Natural killer cell (primary cell): ENCODE measurements at regions not wholly inside any gene's neighbourhood (a gene's known extent, or its start where the extent isn't known, plus 50 kb on each side); places are given as distances from the start of the nearest gene placed in this dataset.

Experiments
- ATAC-seq, 3 donors: fragments of 150-1000 bp in 2 of 3; fragments of 200-7000 bp in 1 of 3; cut with Tn5 transposase; 1 replicate in 1 of 3; 2 replicates in 2 of 3; pipeline ENCODE4 v1.10.0; 2021; ENCODE audit warnings: mild to moderate bottlenecking in 2 of 3, moderate library complexity in 2 of 3
- DNase-seq, 2 donors: peaks; one replicate each; pipeline versions ENCODE4 v3.0.0 to v3.0.0-alpha.2; 2013 to 2021; ENCODE audit warnings: mixed read lengths in 1 of 2
- H3K27ac ChIP-seq: one replicate; pipeline ENCODE4 v1.5.1; 2013; ENCODE audit warnings: mild to moderate bottlenecking, low read length
- H3K27me3 ChIP-seq: one replicate; pipeline ENCODE4 v1.6.1; 2013; ENCODE audit warnings: low read length; ENCODE audit not compliant: control insufficient read depth, insufficient read depth
- H3K36me3 ChIP-seq: one replicate; pipeline ENCODE4 v1.6.1; 2013; ENCODE audit warnings: low read length; ENCODE audit not compliant: control insufficient read depth, insufficient read depth
- H3K4me1 ChIP-seq: one replicate; pipeline ENCODE4 v1.6.1; 2013; ENCODE audit warnings: low read length; ENCODE audit not compliant: control insufficient read depth, insufficient read depth
- H3K4me3 ChIP-seq: one replicate; pipeline ENCODE4 v1.5.1; 2013; ENCODE audit warnings: low read length
- H3K9me3 ChIP-seq: one replicate; pipeline ENCODE4 v1.6.1; 2013; ENCODE audit warnings: low read length; ENCODE audit not compliant: control insufficient read depth, insufficient read depth
- H3K27ac Mint-ChIP-seq, 2 donors: one replicate each; pipeline ENCODE4 v1.8.0; 2022; ENCODE audit warnings: mild to moderate bottlenecking in 2 of 2, mixed read lengths in 2 of 2, moderate library complexity in 1 of 2
- H3K27me3 Mint-ChIP-seq, 2 donors: one replicate each; pipeline ENCODE4 v1.8.0; 2022; ENCODE audit warnings: low read depth in 2 of 2, mixed read lengths in 2 of 2
- H3K36me3 Mint-ChIP-seq: one replicate; pipeline ENCODE4 v1.8.0; 2022; ENCODE audit warnings: mixed read lengths
- H3K4me1 Mint-ChIP-seq, 2 donors: one replicate each; pipeline ENCODE4 v1.8.0; 2022; ENCODE audit warnings: mixed read lengths in 2 of 2
- H3K4me3 Mint-ChIP-seq: one replicate; pipeline ENCODE4 v1.8.0; 2022; ENCODE audit warnings: mild to moderate bottlenecking, moderate library complexity, mixed read lengths
- H3K9me3 Mint-ChIP-seq, 2 donors: one replicate each; pipeline ENCODE4 v1.8.0; 2022; ENCODE audit warnings: mixed read lengths in 2 of 2
- CTCF ChIP-seq: fragments of 200-600 bp; IDR thresholded peaks from one replicate; pipeline ENCODE4 v1.8.0; 2022; ENCODE audit warnings: antibody characterized with exemption
- WGBS: methylation state at CpG from one replicate; pipeline ENCODE4 v1.1.7; 2013; ENCODE audit warnings: missing lambda C conversion rate; ENCODE audit not compliant: insufficient coverage; 5-methylcytosine and 5-hydroxymethylcytosine counted together
- intact Hi-C: fragments of 100-400 bp; cut with micrococcal nuclease; formaldehyde crosslinking; loops from one replicate; pipeline ENCODE4 v1.14.2; 2022

- no peak overlapping the region for H3K27ac ChIP-seq
- peaks cover 0 to 2% of the 10 kb centered on the region in 2 donors for H3K27me3 Mint-ChIP-seq
- TF ChIP-seq CTCF, result no peak
- H3K36me3 Mint-ChIP-seq, result no peaks in the 10 kb centered on the region
- no peaks in the 10 kb centered on the region for H3K4me1 Mint-ChIP-seq
- H3K27ac Mint-ChIP-seq, result no peak overlapping the region
- H3K9me3 ChIP-seq, result peaks cover 3% of the 10 kb centered on the region
- peaks cover 3 to 8% of the 10 kb centered on the region in 2 donors for H3K9me3 Mint-ChIP-seq
- no peak for ATAC-seq
- DNase-seq, result no peak
- no peaks in the 10 kb centered on the region for H3K36me3 ChIP-seq
- no peaks in the 10 kb centered on the region for H3K4me1 ChIP-seq
- no peak overlapping the region for H3K4me3 Mint-ChIP-seq
- intact Hi-C loops, result no loop called here
- H3K27me3 ChIP-seq, result no peaks in the 10 kb centered on the region
- no peak overlapping the region for H3K4me3 ChIP-seq
- 73% methylated on average over 4 of the region's 6 CpGs for WGBS
Observed at GRCh38 chr2:156671706-156672361, 235.7 kb downstream of the GPD2 start.

GRCh38 chr2:156672556-156673332, 236.6 kb downstream of the GPD2 start:
- intact Hi-C loops, result no loop called here
- H3K36me3 ChIP-seq, result no peaks in the 10 kb centered on the region
- H3K27ac Mint-ChIP-seq, result no peak overlapping the region
- no peaks in the 10 kb centered on the region for H3K4me1 Mint-ChIP-seq
- H3K9me3 ChIP-seq, result peaks cover 3% of the 10 kb centered on the region
- no peaks in the 10 kb centered on the region for H3K36me3 Mint-ChIP-seq
- H3K27me3 Mint-ChIP-seq, result peaks cover 0 to 2% of the 10 kb centered on the region in 2 donors
- DNase-seq (no peak), ATAC-seq (no peak)
- H3K27ac ChIP-seq, result no peak overlapping the region
- no peak for TF ChIP-seq CTCF
- H3K4me3 ChIP-seq, result no peak overlapping the region
- H3K27me3 ChIP-seq, result no peaks in the 10 kb centered on the region
- H3K4me1 ChIP-seq, result no peaks in the 10 kb centered on the region
- H3K9me3 Mint-ChIP-seq, result peaks cover 3 to 5% of the 10 kb centered on the region in 2 donors
- no peak overlapping the region for H3K4me3 Mint-ChIP-seq
- 95% methylated on average over 4 of the region's 7 CpGs for WGBS

- H3K36me3 ChIP-seq, result no peaks in the 10 kb centered on the region
- peaks cover 3 to 5% of the 10 kb centered on the region in 2 donors for H3K9me3 Mint-ChIP-seq
- H3K9me3 ChIP-seq, result no peaks in the 10 kb centered on the region
- no peak overlapping the region for H3K27ac Mint-ChIP-seq
- H3K27me3 Mint-ChIP-seq, result peaks cover 0 to 2% of the 10 kb centered on the region in 2 donors
- no peaks in the 10 kb centered on the region for H3K36me3 Mint-ChIP-seq
- WGBS, result 67% methylated on average over 1 of the region's 2 CpGs
- no peak overlapping the region for H3K27ac ChIP-seq
- no peaks in the 10 kb centered on the region for H3K4me1 ChIP-seq
- no peaks in the 10 kb centered on the region for H3K4me1 Mint-ChIP-seq
- no peak for ATAC-seq
- H3K4me3 Mint-ChIP-seq, result no peak overlapping the region
- intact Hi-C loops, result no loop called here
- no peak for TF ChIP-seq CTCF
- H3K4me3 ChIP-seq, result no peak overlapping the region
- H3K27me3 ChIP-seq, result no peaks in the 10 kb centered on the region
- no peak for DNase-seq
Observed at GRCh38 chr2:156673333-156673615, 237.1 kb downstream of the GPD2 start.
